ENCODE measurements at regions not wholly inside any gene's neighbourhood (a gene's known extent, or its start where the extent isn't known, plus 50 kb on each side); places are given as distances from the start of the nearest gene placed in this dataset.

DNA sequence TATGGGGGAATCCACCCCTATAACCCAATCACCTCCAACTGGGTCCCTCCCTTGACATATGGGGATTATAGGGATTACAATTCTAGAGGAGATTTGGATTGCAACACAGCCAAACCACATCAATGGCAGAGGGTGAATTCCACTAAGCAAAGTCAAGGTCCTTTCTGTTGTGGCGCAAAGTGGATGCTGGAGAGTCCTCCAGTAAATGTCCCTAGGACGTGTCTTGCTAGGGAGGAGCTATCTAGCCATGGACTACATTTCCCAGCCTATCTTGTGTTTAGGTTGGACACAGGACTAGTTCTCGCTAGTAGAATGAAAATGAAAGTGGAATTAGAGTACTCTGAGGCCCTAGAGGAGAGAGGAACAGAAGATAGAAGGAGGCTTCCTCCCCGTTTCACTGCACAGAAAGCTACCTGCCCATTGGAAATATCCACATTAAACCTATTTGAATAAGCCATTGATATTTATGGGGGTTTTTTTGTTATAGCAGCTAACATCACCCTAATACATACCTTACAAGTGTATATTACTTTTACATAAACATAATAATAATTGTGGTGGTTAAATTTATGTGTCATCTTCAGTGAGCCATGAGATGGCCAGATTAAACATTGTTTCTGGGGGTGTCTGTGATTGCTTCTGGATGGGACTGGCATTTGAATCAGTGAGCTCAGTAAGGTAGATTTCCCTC, 56.7 kb upstream of the ERCC4 start:
- Histone ChIP-seq H3K79me2 (ENCODE audit: insufficient read depth, low read length) (no peaks in the 10 kb centered on the region), H3K79me1 (ENCODE audit: insufficient read depth, low read depth, low read length, poor library complexity, severe bottlenecking) (no peaks in the 10 kb centered on the region), H2BK12ac (ENCODE audit: insufficient read length, low read depth, low read length) (no peak overlapping the region), H2AFZ (ENCODE audit: low read length) (no peak overlapping the region), H3K9ac (ENCODE audit: extremely low read depth, insufficient read length, low read length) (no peak overlapping the region), H3K18ac (ENCODE audit: insufficient read length, low read depth, low read length) (no peak overlapping the region), H2BK15ac (ENCODE audit: low read depth, low read length) (no peak overlapping the region), H2BK5ac (ENCODE audit: insufficient read length, low read length) (no peak overlapping the region), H3K4me1 (ENCODE audit: insufficient read depth, low read length) (no peaks in the 10 kb centered on the region), H2AK5ac (ENCODE audit: insufficient read length, low read length) (no peak overlapping the region), H2BK20ac (ENCODE audit: low read depth, low read length, poor library complexity, severe bottlenecking) (no peak overlapping the region), H4K20me1 (ENCODE audit: control insufficient read depth, insufficient read depth, insufficient read length) (no peaks in the 10 kb centered on the region), H3K14ac (ENCODE audit: insufficient read depth, low read length) (no peak overlapping the region), H3K9me3 (ENCODE audit: control insufficient read depth, low read depth, low read length) (no peaks in the 10 kb centered on the region), H3K23ac (ENCODE audit: insufficient read length, low read depth, low read length) (no peak overlapping the region), H4K91ac (ENCODE audit: insufficient read length, low read depth, low read length) (no peak overlapping the region), H3K27ac (ENCODE audit: insufficient read length, low read depth, low read length) (no peak overlapping the region), H3T11ph (ENCODE audit: low read length) (no peak overlapping the region), H3K4me2 (ENCODE audit: insufficient read depth, insufficient read length, low read length) (no peak overlapping the region), H2BK120ac (ENCODE audit: low read depth, low read length, poor library complexity, severe bottlenecking) (no peak overlapping the region), H3K23me2 (ENCODE audit: insufficient read length, low read depth, low read length, poor library complexity, severe bottlenecking) (no peaks in the 10 kb centered on the region), H3K27me3 (ENCODE audit: insufficient read depth, low read length) (no peaks in the 10 kb centered on the region), H3K4ac (ENCODE audit: low read depth, low read length) (no peak overlapping the region), H4K5ac (ENCODE audit: insufficient read length, low read depth, low read length) (no peak overlapping the region), H3K56ac (ENCODE audit: insufficient read length, low read depth, low read length) (no peak overlapping the region), H4K8ac (replicated peaks; ENCODE audit: insufficient read length, low read depth, low read length) (no peak overlapping the region)
- no CpG with 5 or more reads among the region's 4 CpGs for WGBS (ENCODE audit: extremely low coverage, insufficient read length, low lambda C conversion rate)
- Mint-ChIP-seq H3K4me1 (no peaks in the 10 kb centered on the region), H3K27me3 (ENCODE audit: low read depth) (no peaks in the 10 kb centered on the region; the same call in 1 of the 2 replicates), H3K9me3 (peaks cover 3 to 8% of the 10 kb centered on the region in 2 experiments; a peak in 2 of 5 replicates), H3K4me3 (no peak overlapping the region), H3K27ac (no peak overlapping the region), H3K36me3 (ENCODE audit: insufficient read depth in 1 of 3, low read depth in 3 of 3) (peaks cover 0 to 9% (median 0%) of the 10 kb centered on the region in 3 experiments; a peak in 2 of 7 replicates)
- TF ChIP-seq, protein P1, sequence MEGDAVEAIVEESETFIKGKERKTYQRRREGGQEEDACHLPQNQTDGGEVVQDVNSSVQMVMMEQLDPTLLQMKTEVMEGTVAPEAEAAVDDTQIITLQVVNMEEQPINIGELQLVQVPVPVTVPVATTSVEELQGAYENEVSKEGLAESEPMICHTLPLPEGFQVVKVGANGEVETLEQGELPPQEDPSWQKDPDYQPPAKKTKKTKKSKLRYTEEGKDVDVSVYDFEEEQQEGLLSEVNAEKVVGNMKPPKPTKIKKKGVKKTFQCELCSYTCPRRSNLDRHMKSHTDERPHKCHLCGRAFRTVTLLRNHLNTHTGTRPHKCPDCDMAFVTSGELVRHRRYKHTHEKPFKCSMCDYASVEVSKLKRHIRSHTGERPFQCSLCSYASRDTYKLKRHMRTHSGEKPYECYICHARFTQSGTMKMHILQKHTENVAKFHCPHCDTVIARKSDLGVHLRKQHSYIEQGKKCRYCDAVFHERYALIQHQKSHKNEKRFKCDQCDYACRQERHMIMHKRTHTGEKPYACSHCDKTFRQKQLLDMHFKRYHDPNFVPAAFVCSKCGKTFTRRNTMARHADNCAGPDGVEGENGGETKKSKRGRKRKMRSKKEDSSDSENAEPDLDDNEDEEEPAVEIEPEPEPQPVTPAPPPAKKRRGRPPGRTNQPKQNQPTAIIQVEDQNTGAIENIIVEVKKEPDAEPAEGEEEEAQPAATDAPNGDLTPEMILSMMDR (conservative IDR thresholded peaks at IDR 0.05) = no peak
- DNase-seq = no peak
